ENCODE measurements at regions not wholly inside any gene's neighbourhood (a gene's known extent, or its start where the extent isn't known, plus 50 kb on each side); places are given as distances from the start of the nearest gene placed in this dataset.

- in situ Hi-C loops (cut with MboI; ENCODE audit: low sequenced_read_pairs in 4 of 4), result no loop called here
- peaks cover 0 to 4% (median 0%) of the 10 kb centered on the region in 3 donors for H3K9me3 ChIP-seq
- no peaks in the 10 kb centered on the region for H3K4me1 ChIP-seq
- ATAC-seq (no peak), DNase-seq (no peak)
- H3K36me3 ChIP-seq, result no peaks in the 10 kb centered on the region
- H3K4me3 ChIP-seq, result no peak overlapping the region
- no peak overlapping the region for H3K27ac ChIP-seq
- intact Hi-C loops (cut with DNase I; ENCODE audit: low total_unique reads), result no loop called here
- peaks cover 0 to 6% (median 0%) of the 10 kb centered on the region in 3 donors for H3K27me3 ChIP-seq
- TF ChIP-seq POLR2A (IDR thresholded peaks at IDR 0.05), result no peak
- TF ChIP-seq, protein P1, sequence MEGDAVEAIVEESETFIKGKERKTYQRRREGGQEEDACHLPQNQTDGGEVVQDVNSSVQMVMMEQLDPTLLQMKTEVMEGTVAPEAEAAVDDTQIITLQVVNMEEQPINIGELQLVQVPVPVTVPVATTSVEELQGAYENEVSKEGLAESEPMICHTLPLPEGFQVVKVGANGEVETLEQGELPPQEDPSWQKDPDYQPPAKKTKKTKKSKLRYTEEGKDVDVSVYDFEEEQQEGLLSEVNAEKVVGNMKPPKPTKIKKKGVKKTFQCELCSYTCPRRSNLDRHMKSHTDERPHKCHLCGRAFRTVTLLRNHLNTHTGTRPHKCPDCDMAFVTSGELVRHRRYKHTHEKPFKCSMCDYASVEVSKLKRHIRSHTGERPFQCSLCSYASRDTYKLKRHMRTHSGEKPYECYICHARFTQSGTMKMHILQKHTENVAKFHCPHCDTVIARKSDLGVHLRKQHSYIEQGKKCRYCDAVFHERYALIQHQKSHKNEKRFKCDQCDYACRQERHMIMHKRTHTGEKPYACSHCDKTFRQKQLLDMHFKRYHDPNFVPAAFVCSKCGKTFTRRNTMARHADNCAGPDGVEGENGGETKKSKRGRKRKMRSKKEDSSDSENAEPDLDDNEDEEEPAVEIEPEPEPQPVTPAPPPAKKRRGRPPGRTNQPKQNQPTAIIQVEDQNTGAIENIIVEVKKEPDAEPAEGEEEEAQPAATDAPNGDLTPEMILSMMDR (IDR thresholded peaks at IDR 0.05 in 4 of 5, conservative IDR thresholded peaks at IDR 0.05 in 1 of 5), result no peak
Measured at GRCh38 chr9:93852728-93853127, 102.4 kb downstream of the BARX1 start.

GRCh38 chr9:93846349-93846748, 108.8 kb downstream of the BARX1 start:
- H3K9me3 ChIP-seq, result no peaks in the 10 kb centered on the region
- DNase-seq (no peak), ATAC-seq (no peak)
- H3K27me3 ChIP-seq, result no peaks in the 10 kb centered on the region
- TF ChIP-seq, protein P1 (IDR thresholded peaks at IDR 0.05 in 4 of 5, conservative IDR thresholded peaks at IDR 0.05 in 1 of 5), result no peak
- TF ChIP-seq POLR2A (IDR thresholded peaks at IDR 0.05), result no peak
- in situ Hi-C loops (cut with MboI; ENCODE audit: low sequenced_read_pairs in 4 of 4) (no loop called here), intact Hi-C loops (cut with DNase I; ENCODE audit: low total_unique reads) (no loop called here)
- no peaks in the 10 kb centered on the region for H3K4me1 ChIP-seq
- no peak overlapping the region for H3K27ac ChIP-seq
- no peaks in the 10 kb centered on the region for H3K36me3 ChIP-seq
- H3K4me3 ChIP-seq, result no peak overlapping the region

- no peak overlapping the region for H3K4me3 ChIP-seq
- no peak for DNase-seq
- no peaks in the 10 kb centered on the region for H3K27me3 ChIP-seq
- no peak for TF ChIP-seq POLR2A (IDR thresholded peaks at IDR 0.05)
- TF ChIP-seq, protein P1 (IDR thresholded peaks at IDR 0.05 in 4 of 5, conservative IDR thresholded peaks at IDR 0.05 in 1 of 5), result no peak
- in situ Hi-C loops (cut with MboI; ENCODE audit: low sequenced_read_pairs in 4 of 4) (no loop called here), intact Hi-C loops (cut with DNase I; ENCODE audit: low total_unique reads) (no loop called here)
- no peak overlapping the region for H3K27ac ChIP-seq
- H3K9me3 ChIP-seq, result no peaks in the 10 kb centered on the region
- no peaks in the 10 kb centered on the region for H3K4me1 ChIP-seq
- no peaks in the 10 kb centered on the region for H3K36me3 ChIP-seq
- no peak for ATAC-seq
Measured at GRCh38 chr9:93843396-93843795, 111.8 kb downstream of the BARX1 start.

DNA sequence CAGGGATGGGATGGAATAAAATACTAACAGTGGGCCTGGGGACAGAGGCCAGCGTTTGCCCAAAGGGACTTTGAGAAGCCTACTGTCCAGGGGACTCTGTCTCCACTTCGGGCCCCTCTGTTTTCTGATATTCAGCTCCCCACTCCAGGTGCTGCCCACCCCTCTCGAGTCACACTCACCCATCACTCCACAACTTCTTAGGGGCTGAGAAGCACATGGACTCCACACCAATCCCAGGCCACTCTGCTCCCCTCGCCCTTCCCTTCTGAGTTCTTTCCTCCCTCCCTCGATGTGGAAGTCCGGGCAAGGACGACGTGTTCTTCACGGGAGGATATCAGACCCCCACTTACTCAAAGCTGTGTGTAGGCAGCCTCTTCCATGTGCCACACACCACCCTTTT, 124.5 kb downstream of the BARX1 start:
- H3K4me3 ChIP-seq, result no peak overlapping the region
- H3K27ac ChIP-seq, result no peak overlapping the region
- in situ Hi-C loops (cut with MboI; ENCODE audit: low sequenced_read_pairs in 4 of 4), result no loop called here
- no peaks in the 10 kb centered on the region for H3K36me3 ChIP-seq
- TF ChIP-seq, protein P1 (IDR thresholded peaks at IDR 0.05 in 4 of 5, conservative IDR thresholded peaks at IDR 0.05 in 1 of 5), result no peak
- no peak for TF ChIP-seq POLR2A (IDR thresholded peaks at IDR 0.05)
- H3K4me1 ChIP-seq, result no peaks in the 10 kb centered on the region
- peaks cover 0 to 4% (median 0%) of the 10 kb centered on the region in 3 donors for H3K9me3 ChIP-seq
- DNase-seq, result no peak
- intact Hi-C loops (cut with DNase I; ENCODE audit: low total_unique reads), result no loop called here
- peaks cover 0 to 20% (median 17%) of the 10 kb centered on the region in 3 donors for H3K27me3 ChIP-seq
- no peak for ATAC-seq

DNA sequence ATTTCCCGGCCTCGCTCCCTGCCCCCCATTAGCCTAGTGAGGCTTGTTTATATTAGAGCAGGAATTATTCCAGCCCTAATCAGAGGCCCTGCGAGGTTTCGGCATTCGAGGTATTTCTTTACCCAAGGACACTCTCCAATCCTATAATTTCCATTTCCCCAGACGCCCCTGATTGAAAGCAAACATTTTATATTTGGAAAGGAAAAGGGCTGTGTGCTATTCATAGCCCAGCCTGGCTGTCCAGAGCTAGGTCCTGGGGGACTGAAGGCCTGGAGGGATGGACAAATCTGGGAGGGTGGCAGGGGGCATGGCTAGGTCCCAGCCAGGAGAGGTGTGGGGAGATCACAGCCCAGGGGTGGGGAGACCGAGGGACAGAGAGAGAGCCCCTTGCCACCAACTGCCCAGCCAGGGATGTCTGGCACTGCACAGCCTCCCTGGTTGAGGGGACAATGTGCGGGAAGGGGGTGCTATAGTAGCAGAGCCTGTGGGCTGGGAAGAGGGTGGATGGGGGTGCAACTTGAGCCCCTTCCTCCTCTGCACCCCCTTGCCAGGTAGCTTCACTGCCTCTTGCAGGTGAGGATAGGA, 125.1 kb downstream of the BARX1 start:
- Histone ChIP-seq H3K27me3 (peaks cover 0 to 20% (median 17%) of the 10 kb centered on the region in 3 donors), H3K4me3 (no peak overlapping the region), H3K36me3 (no peaks in the 10 kb centered on the region), H3K9me3 (peaks cover 0 to 4% (median 0%) of the 10 kb centered on the region in 3 donors), H3K27ac (no peak overlapping the region), H3K4me1 (no peaks in the 10 kb centered on the region)
- ATAC-seq (no peak), DNase-seq (no peak)
- intact Hi-C loops (cut with DNase I; ENCODE audit: low total_unique reads), result no loop called here
- TF ChIP-seq, protein P1 (IDR thresholded peaks at IDR 0.05 in 4 of 5, conservative IDR thresholded peaks at IDR 0.05 in 1 of 5), result no peak
- TF ChIP-seq POLR2A (IDR thresholded peaks at IDR 0.05), result no peak
- in situ Hi-C loops (cut with MboI; ENCODE audit: low sequenced_read_pairs in 4 of 4), result no loop called here

All from gastrocnemius medialis (tissue), 4 donors.